ENCODE measurements at regions not wholly inside any gene's neighbourhood (a gene's known extent, or its start where the extent isn't known, plus 50 kb on each side); places are given as distances from the start of the nearest gene placed in this dataset.
A peak's percentile ranks its signal among the peaks of the same experiment; 100 is the strongest.
"Not testable (repeated sequence)": the region's sequence is repeated elsewhere in the genome, so short reads cannot be mapped to it uniquely, and the experiment has no call there.

DNA sequence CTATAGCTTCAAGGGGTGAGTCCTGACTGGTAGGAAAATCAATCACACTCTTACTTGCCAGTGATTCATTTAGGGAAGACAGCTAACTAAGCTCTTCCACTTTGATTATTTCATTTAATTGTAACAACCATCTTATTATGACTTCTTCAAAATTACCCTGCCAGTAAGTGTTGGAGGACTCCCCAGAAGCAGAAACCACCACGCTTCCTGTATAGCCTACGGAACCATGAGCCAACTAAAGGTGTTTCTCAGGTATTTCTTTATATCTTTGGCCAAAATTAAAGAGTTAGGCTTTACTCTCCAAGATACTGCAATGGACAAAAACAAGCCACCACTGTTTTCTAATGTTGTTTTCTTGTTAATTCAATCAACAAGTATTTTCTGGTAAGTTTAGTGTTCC, 61.0 kb downstream of the FOXD4L5 start:
- H3K9me3 ChIP-seq (replicated peaks; ENCODE audit: control insufficient read depth, insufficient read depth, low read depth, low read length); H3K27me3 ChIP-seq (ENCODE audit: control insufficient read depth in 2 of 2, insufficient read depth in 2 of 2, low read length in 2 of 2); POLR2A ChIA-PET; H4K20me1 ChIP-seq (replicated peaks; ENCODE audit: control insufficient read depth, insufficient read depth, low read length); H3K4me2 ChIP-seq (ENCODE audit: insufficient read depth, low read length); H3K27ac ChIP-seq (ENCODE audit: extremely low read depth, low read depth, low read length); H3K9me1 ChIP-seq (ENCODE audit: control insufficient read depth, insufficient read depth, low read length); H3K4me1 ChIP-seq (replicated peaks in 1 of 2; ENCODE audit: control insufficient read depth in 2 of 2, insufficient read depth in 2 of 2, low read length in 2 of 2); H3K36me3 ChIP-seq (ENCODE audit: control insufficient read depth, insufficient read depth, low read length); H3K9ac ChIP-seq (ENCODE audit: insufficient read depth in 1 of 2, low read depth in 2 of 2, low read length in 2 of 2); H2AFZ ChIP-seq (ENCODE audit: low read depth, low read length); H3K4me3 ChIP-seq; CTCF ChIA-PET (ENCODE audit: low intra/inter-chr PET ratio); intact Hi-C loops (cut with micrococcal nuclease); BruUV-seq (replicated peaks); in situ Hi-C loops (cut with MboI); ATAC-seq; DNase-seq (ENCODE audit: extremely low read depth in 1 of 4, low spot score in 3 of 4); H3K79me2 ChIP-seq (ENCODE audit: control insufficient read depth, insufficient read depth, low read length); FAIRE-seq: not testable (repeated sequence)
- WGBS (ENCODE audit: insufficient coverage, low coverage, missing lambda C conversion rate), result 28% methylated on average over 2 of the region's 2 CpGs

DNA sequence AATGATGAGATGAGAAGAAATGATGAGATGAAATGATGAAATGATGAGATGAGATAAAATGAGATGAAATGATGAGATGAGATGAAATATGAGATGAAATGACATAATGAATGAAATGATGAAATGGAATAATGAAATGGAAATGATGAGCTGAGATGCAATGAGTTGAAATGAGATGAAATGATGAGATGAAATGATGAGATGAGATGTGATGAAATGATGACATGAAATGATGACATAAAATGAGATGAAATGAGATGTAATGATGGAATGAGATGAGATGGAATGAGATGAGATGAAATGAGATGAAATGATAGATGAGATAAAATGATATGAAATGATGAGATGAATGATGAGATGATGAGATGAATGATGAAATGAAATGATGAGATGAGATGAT, 76.2 kb downstream of the FOXD4L5 start:
- FAIRE-seq; H3K79me2 ChIP-seq (ENCODE audit: control insufficient read depth, insufficient read depth, low read length); H4K20me1 ChIP-seq (replicated peaks; ENCODE audit: control insufficient read depth, insufficient read depth, low read length); H3K9ac ChIP-seq (ENCODE audit: insufficient read depth in 1 of 2, low read depth in 2 of 2, low read length in 2 of 2); H3K4me2 ChIP-seq (ENCODE audit: insufficient read depth, low read length); ATAC-seq; H2AFZ ChIP-seq (ENCODE audit: low read depth, low read length); BruUV-seq (replicated peaks); intact Hi-C loops (cut with micrococcal nuclease); H3K4me3 ChIP-seq; H3K9me3 ChIP-seq (replicated peaks; ENCODE audit: control insufficient read depth, insufficient read depth, low read depth, low read length); in situ Hi-C loops (cut with MboI); DNase-seq (ENCODE audit: extremely low read depth in 1 of 4, low spot score in 3 of 4); H3K4me1 ChIP-seq (replicated peaks in 1 of 2; ENCODE audit: control insufficient read depth in 2 of 2, insufficient read depth in 2 of 2, low read length in 2 of 2); POLR2A ChIA-PET; H3K27ac ChIP-seq (ENCODE audit: extremely low read depth, low read depth, low read length); H3K27me3 ChIP-seq (ENCODE audit: control insufficient read depth in 2 of 2, insufficient read depth in 2 of 2, low read length in 2 of 2); H3K9me1 ChIP-seq (ENCODE audit: control insufficient read depth, insufficient read depth, low read length); CTCF ChIA-PET (ENCODE audit: low intra/inter-chr PET ratio); H3K36me3 ChIP-seq (ENCODE audit: control insufficient read depth, insufficient read depth, low read length): not testable (repeated sequence)
- TF ChIP-seq, protein P1, sequence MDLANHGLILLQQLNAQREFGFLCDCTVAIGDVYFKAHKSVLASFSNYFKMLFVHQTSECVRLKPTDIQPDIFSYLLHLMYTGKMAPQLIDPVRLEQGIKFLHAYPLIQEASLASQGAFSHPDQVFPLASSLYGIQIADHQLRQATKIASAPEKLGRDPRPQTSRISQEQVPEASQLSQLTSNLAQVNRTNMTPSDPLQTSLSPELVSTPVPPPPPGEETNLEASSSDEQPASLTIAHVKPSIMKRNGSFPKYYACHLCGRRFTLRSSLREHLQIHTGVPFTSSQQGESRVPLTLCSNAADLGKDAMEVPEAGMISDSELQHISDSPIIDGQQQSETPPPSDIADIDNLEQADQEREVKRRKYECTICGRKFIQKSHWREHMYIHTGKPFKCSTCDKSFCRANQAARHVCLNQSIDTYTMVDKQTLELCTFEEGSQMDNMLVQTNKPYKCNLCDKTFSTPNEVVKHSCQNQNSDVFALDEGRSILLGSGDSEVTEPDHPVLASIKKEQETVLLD (IDR thresholded peaks at IDR 0.05), result 0 out of 2 replicates have a peak, but pooled peaks have one; percentile 41
- TF ChIP-seq TRIM24 (IDR thresholded peaks at IDR 0.05) (peak; percentile 17 to 78; a peak in 2 of 4 replicates), ZNF24 (IDR thresholded peaks at IDR 0.05) (0 out of 2 replicates have a peak, but pooled peaks have one; percentile 14)

Measured in K562 (cell line).